HG02884 (cell line): ENCODE measurements at regions not wholly inside any gene's neighbourhood (a gene's known extent, or its start where the extent isn't known, plus 50 kb on each side); places are given as distances from the start of the nearest gene placed in this dataset.
"Not testable (repeated sequence)": the region's sequence is repeated elsewhere in the genome, so short reads cannot be mapped to it uniquely, and the experiment has no call there.

ENCODE experiments used
- ATAC-seq: cut with Tn5 transposase; IDR thresholded peaks from one replicate; pipeline ENCODE4 v1.9.1; 2021; ENCODE audit warnings: mild to moderate bottlenecking, moderate library complexity; ENCODE audit not compliant: unreplicated experiment

DNA sequence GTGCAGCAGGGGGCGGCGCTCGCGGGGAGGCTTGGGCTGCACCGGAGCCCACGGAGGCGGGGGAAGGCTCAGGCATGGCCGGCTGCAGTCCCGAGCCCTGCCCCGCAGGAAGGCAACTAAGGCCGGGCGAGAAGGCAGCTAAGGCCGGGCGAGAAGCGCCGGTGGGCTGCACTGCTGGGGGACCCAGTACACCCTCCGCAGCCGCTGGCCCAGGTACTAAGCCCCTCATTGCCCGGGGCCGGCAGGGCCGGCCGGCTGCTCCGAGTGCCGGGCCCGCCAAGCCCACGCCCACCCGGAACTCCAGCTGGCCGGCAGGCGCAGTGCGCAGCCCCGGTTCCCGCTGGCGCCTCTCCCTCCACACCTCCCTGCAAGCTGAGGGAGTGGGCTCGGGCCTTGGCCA is 150.0 kb downstream of the SMIM20 start:
- not testable (repeated sequence) for ATAC-seq

DNA sequence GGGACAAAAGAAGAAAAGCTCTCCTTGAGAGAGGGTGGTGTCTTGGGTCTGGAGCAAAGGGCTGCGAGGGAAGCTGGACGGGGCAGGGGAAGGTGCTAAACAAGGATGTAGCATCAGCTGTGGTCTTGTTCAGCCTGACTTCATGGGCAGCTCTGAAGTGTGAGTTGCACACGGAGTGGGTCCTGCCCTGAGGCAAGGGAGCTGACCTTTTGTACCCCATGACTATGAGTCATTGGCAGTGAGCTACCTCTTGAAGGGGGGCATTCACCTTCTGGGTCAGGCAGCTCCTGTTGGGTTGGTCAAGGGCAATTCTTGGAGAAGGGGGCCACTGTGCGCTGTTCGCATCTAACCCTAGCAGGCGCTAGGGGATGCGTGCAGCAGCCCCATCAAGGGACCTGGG is 151.8 kb downstream of the SMIM20 start:
- no peak for ATAC-seq

DNA sequence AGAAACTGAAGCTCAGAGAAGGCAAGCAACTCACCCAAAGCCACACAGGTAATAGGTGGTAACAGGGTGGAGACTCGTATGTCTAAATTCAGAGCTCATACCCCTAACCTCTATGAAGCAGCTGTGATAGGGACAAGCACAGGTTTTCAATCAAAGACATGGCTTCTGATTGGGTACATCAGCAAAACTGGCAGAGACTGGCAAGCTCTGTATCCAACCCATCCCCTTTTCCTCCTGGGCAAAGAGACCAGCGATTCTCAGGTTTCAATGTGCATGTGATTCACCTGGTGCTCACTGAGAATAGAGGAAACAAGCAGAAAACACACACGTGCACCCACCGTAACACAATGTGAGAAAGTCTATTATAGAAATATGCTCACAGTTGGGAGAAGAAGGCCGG is 153.0 kb downstream of the SMIM20 start:
- ATAC-seq, result no peak

DNA sequence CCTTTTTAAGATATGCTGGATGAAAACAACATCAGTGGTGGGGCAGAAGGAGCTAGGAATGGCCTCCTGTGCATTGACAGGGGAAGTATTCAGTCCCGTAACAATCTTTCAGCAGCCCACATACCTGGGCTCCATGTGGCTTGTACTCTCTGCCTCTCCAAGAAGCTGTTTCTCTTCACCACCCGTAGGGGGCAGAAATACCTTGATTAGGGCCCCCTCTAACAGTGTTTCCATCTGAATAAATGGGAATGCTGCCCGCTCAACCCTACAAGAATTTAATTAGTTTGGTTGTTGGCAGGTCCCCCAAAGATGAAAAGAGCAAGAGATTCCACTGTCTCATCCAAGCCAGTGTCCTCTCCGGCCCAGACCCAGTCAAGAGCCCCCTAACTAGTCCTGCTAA is 155.2 kb downstream of the SMIM20 start:
- peak; percentile 60 for ATAC-seq

DNA sequence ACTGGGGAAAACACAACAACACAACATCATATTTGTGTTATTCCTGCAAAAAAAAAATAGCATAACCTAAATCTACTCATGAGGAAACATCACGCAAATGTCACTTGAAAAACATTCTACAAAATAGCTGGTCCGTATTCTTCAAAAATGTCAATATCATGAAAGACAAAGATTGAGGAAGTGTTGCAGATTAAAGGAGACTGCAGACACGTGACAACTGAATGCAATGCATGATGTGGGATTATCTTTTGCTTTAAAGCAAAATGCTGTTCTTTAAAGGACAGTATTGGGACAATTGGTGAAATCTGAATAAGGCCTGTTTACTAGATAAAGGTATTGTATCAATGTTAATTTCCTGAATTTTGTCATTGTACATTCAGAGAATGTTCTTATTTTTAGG is 157.7 kb downstream of the SMIM20 start:
- ATAC-seq, result no peak

DNA sequence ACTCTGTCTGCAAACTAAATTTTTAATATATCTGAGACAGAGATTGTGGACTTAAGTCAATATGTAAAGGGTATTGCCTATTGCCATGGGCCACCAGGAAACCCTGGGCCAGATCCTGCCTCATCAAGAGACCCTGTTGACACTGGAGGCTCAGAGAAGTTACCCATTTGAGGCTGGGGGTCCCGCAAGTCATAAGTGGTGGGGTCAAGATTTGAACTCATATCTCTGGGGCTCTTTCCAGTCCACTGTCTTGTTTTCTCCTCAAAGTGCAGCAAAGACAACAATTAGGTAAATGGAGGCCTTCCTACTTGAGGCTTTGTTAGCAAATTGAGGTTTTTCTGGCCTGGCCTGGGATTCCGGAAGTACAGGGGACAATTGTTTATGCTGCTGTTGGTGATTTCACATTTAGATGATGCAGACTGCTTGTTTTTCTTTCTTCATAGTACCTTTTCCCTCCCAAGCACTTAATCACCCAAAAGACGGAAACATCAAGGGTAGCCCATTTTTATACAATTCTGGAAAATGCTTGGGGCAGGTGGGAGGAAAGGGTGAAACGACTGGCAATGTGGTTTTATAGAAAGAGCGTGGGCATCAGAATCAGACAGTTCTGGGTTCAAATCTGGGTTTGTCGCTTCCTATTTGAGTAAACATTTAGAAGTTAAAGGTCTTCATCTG is 160.0 kb downstream of the SMIM20 start:
- ATAC-seq, result no peak

DNA sequence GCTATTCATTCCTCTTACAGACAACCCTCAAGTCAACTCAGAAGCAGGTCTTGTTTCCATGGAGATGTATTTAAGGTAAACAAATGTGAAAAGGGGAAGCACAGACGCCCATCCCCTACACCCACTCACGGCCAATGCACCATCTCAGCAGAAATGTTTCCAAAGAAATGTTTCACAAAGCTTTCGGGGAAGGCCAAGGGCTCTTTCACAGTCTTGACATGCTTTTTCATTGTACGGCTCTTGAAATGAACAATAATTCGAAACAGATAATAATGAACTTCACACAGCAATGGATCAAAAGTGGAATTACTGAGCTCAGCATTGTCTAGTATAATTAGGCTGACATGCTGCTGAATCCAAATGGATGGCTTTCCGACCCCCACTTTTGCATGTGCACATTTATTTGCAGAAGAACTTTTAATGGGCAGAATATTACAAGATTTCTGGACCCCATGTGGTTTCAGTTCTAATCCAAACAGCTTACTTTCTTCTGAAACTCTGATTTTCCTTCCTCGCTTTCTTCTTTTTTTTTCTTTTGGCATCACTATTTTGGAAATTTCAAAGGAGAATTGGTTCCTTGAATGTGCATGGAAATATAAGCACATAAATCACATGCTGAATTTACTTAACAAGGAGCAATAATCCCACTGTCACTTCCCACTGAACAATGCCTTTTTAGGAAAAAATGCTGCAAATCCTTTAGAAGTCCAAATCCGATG is 160.9 kb downstream of the SMIM20 start:
- ATAC-seq, result peak; percentile 80

DNA sequence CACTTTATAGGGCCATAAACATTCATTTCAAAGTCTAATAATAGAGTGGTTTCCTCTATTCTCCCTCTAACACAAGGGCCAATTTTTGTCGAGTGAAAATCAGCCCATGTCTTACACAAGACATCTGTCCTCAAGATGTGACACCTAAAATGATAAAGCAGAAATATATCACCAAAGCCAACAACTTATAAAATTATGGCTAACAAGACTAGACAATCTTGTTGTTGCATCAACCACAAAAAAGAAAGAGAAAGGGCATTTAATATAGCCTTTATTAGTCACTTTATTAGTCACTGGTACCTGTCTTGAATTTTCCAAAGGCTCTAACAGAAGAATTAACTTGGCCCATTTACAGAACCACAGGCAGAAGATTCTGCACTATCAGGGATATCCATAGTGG is 161.6 kb downstream of the SMIM20 start:
- ATAC-seq, result no peak

DNA sequence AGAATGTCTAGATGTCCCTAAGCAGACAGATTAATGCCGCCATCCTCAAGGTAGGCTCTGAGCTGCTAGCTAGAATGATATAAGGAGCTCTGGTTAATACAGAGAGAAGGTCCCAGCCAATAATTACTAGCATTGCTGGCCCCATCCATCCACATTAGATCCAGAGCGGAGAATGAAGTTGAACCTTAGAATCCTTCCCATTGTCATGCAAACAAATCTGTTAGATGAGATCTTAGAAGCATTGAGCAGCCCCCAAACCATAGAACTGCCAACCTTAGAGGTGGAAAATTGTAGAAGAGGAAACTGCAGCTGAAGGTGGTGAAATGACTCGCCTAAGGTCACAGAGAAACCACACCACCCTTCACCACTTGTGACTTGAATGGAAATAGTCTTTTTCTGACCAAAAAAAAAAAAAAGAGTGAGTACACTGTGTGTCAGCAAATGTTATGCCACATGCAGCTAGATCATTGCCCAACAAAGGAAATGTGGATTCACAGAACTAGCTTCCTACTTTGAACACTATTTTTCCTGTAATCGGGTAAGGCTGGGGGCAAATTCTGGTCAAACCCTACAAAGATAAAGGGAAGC is 162.1 kb downstream of the SMIM20 start:
- peak; percentile 73 for ATAC-seq

DNA sequence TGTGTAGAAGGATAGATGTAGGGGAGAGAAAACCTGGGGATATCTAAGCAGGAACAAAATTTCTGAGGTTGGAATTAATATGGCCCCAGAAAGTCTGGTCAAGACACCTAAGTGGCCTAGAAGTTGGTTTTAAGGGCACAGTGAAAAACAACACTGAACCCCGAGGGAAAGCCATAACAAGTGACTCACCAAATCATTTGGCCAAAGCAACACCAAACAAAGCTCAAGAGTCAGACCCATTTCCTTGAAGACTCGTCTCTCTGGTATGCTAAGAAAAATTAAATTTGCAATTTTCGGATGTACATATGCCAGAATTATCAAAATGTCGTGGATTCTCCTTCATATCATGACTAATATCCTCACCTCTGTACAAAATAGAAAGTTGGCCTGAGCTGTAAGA is 162.9 kb downstream of the SMIM20 start:
- no peak for ATAC-seq

DNA sequence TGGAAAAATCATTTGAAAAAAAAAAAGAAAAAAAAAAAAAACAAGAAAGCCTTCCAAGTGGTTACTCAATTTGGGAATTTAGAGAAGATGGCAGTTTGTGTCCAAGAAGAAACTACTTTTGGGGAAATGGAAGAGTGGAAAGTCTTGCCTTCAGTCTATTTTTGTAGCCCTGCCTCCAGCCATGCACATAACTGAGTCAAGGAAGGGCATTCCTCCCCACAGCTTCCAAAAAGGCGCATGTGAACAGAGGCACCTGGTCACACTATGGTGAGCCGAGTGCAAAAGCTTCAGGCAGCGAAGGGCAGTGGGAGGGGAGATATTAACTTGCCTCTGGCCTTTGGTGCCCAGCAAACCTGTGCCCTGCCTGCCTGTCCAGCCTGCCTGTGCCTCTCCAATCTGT is 163.7 kb downstream of the SMIM20 start:
- ATAC-seq, result no peak

DNA sequence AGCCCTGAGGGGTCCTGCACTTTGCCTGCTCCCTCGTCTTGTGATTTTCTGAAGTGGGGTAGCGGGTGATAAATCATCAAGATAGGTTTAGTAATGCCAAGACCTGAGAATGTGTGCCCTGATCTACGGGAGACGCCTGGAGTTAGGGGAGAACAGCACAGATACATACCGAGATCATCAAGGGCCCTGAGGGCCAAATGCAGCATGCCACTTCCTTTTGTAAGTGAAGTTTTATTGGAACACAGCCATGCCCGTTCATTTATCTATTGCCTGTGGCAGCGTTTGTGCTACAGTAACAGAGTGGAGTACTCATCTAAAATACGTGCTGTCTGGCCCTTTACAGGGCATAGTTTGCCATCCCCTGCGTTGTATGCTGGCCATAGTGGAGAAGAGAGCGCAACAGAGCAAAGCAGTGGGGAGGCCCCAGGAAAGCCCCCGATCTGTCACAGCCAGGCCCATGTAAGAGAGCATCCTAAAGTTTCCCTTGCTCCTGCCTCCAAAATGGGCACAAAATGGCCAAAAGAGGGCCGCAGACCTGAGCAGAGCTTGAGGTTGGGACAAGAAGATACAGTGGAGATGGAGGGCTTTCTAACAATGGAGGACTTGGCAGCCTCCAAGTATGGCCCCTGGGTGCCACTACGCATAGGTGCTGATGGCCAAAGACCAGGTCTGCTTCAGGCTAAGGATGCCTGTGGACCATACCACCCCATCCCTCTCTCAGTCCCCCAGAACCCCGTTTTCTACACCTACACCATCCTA is 167.0 kb downstream of the SMIM20 start:
- no peak for ATAC-seq

DNA sequence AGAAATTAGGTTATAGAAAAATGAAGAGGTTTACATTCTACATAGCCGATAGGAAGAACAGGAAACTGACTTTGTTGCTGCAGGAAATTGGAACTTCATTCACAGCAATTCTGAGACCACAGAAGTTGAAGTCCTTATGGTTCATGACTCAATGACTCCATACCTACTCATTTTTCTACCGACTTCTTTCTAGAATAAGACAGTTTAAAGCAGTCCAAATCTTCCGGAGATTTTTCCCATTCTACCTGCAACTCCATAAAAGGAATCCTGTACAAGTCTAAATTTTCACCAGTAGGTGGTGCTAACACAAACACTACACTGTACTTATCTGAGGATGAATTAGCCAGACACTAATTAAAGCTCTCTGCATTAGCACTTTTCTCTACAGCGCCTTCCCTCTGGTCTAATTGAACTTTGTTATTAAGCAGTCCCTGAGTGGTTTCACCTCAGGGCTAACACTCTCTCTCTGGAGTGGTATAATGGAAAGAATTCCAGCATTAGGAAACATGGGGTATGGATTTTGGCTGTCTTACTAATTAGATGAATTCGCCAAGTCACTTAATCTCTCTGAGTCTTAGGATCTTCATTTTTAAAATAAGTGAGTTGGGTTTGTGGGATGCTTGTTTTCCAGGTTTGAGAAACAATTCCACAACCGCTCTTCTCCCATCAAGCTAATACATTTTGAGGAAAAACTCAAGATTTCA is 167.9 kb downstream of the SMIM20 start:
- no peak for ATAC-seq

DNA sequence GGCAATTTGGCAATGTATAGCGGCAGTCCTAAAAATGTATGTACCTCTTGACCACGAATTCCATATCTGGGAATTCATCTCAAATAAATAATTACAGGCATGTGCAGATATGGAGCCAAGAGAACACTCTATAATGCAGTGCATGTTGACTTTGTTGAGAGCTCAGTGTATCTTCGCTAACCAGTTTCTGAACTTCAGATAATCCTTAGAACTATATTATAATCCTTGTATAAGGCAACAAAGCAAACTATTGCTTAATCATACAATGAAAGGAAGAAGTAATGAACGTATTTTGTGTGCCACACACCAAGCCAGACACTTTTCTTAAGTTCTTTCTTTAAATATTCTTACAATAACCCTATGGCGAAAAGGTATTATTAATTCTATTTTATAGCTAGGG is 168.5 kb downstream of the SMIM20 start:
- no peak for ATAC-seq

DNA sequence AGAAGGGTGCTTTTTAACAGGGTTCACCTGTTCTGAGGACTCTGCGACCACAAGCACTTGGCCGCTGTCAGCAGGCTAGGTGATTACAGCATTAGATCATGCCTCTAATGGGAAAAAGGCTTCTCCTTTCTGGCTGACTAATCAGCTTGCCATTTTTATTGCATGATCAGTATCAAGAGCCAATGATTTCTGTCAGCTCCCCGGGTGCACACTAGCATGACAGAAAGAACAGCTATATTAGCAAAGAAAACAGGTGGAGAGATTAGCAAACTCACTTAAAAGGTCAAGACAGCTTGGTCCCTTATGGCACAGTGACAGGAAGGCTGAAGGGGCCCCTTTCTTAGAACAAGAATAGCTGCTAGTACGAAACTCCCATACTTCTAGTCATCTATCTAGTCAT is 170.0 kb downstream of the SMIM20 start:
- peak; percentile 65 for ATAC-seq

DNA sequence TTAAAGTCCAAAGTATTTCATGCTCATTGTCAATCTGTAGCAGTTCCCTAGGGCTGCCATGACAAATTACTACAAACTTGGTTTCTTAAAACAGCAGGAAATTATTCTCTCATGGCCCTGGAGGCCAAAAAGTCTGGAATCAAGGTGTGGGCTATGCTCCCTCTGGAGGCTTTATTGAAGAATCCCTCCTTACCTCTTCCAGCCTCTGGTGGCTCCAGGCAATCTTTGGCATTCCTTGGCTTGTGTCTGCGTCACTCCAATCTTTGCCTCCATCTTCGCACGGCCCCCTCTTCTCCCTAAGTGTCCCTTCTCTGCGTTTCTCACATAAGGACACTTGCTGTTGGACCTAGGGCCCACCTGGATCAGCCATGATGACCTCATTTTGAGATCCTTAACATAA is 170.4 kb downstream of the SMIM20 start:
- ATAC-seq, result no peak

DNA sequence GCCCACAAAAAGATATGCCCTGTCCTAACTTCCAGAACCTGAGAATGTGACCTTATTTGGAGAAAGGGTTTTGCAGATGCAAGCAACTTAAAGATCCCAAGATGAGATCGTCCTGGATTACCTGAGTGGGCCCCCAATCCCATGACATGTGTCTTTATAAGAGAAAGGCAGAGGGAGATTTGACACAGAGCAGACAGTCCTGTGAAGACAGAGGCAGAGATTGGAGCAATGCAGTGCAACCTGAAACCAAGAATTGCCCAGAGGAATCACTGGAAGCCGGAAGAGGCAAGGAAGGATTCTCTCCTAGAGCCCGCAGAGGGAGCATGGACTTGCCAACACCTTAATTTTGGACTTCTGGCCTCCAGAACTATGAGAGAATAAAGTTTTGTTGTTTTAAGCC is 171.5 kb downstream of the SMIM20 start:
- ATAC-seq, result no peak

DNA sequence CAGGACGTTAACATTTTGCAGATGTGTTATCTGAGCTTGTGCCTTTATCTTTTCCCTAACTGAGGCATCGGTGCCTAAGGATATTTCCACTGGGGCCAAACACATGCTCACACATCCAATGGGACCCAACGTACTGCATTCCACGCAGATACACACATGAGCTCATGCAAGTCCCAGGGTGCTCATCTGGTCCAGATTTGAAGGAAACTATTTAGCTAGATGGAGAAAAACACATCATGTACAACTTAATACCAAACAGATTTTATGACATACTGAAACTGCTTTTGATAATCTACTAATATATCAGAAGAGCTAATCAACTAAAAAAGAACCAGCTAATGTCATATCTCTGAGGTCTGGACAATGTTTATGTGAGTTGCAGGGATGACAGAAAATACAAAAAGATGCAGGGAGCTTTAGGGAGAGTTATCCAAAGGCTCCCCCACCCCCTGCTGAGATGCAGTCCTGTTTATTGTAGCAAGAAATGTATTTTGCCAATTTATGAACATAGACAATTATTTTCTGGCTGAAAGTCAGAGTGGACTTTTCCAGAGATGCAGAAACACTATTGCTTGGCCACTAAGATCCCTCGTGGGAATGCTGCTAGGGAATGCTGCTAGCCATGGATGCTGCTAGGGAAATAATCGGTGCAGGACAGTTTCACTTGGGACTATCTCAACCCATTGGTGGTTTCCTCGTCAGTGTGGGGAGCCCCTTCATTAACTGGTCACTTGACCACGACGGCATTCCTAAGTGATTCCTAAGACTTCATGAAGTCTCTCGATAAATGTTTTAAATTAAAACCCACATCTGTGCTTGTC is 172.8 kb downstream of the SMIM20 start:
- no peak for ATAC-seq

DNA sequence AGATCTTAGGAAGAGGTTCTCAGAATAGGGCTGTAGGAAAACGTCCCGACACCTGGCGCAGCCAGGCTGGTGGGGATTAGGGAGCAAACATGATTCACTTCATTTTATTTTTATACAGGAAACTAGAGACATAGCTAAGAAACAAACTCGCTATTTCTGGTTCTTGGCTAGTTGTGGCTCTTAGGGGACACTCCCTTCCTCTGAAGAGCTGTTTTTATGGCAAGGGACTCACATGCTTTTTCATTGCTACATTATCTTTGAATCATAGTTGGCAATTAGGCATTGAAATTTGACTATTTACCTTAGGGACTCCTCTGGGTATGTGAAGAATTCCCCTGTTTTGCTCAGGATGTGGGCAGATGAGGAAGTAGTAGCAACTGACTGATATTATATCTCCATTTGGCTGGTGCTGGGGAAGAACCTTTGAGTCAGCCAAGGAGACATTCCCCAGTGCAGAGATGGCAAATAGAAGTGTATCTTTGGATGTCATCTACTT is 174.5 kb downstream of the SMIM20 start:
- ATAC-seq, result peak; percentile 58

DNA sequence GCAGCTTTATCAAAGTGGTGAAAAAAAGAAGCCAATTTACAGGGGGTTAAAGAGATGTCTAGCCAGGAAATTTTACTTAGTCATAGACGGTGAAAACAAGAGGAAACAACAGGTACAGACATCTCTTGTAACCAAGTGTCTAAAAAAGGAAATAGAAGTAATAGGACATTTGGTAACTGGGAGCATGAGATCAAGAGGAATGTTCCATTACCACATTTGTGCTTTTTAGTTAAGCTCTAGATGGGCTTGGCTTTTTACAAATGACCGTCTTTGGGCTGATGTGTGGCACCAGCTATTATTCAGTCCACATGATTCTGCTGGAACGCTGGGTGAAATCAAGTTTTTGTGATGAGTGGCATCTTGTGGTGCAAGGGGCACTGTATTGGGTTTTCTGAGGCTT is 179.5 kb downstream of the SMIM20 start:
- ATAC-seq, result no peak
